ENCODE measurements at regions not wholly inside any gene's neighbourhood (a gene's known extent, or its start where the extent isn't known, plus 50 kb on each side); places are given as distances from the start of the nearest gene placed in this dataset.

- peak; percentile 70 for TF ChIP-seq CTCF (IDR thresholded peaks at IDR 0.05)
- no peak for TF ChIP-seq EZH2 (IDR thresholded peaks at IDR 0.05)
- no peak for TF ChIP-seq EZH2phosphoT487 (IDR thresholded peaks at IDR 0.05)
Observed at GRCh38 chrX:14095702-14096101, 66.0 kb upstream of the GEMIN8 start.
